Neuronal stem cell (in vitro differentiated cells): ENCODE measurements at regions not wholly inside any gene's neighbourhood (a gene's known extent, or its start where the extent isn't known, plus 50 kb on each side); places are given as distances from the start of the nearest gene placed in this dataset.
"Not testable (repeated sequence)": the region's sequence is repeated elsewhere in the genome, so short reads cannot be mapped to it uniquely, and the experiment has no call there.

ENCODE experiments used
- DNase-seq: peaks from one replicate; pipeline ENCODE4 v3.0.0-alpha.2; 2013; ENCODE audit warnings: low spot score
- H2AFZ ChIP-seq: one replicate; pipeline ENCODE4 v1.6.1; 2013; ENCODE audit warnings: mild to moderate bottlenecking, low read length, inconsistent platforms
- H2AK5ac ChIP-seq: 2 replicates; pipeline ENCODE4 v1.6.1; 2013; ENCODE audit warnings: low read depth, mild to moderate bottlenecking, inconsistent platforms, low read length, moderate library complexity, mixed read lengths
- H2BK120ac ChIP-seq: 2 replicates; pipeline ENCODE4 v1.6.1; 2013; ENCODE audit warnings: low read depth, mild to moderate bottlenecking, inconsistent platforms, low read length, moderate library complexity, mixed read lengths
- H2BK12ac ChIP-seq: one replicate; pipeline ENCODE4 v1.6.1; 2013; ENCODE audit warnings: low read length, inconsistent platforms
- H2BK15ac ChIP-seq: 2 replicates; pipeline ENCODE4 v1.6.1; 2013; ENCODE audit warnings: mild to moderate bottlenecking, low read length, inconsistent platforms, mixed read lengths
- H2BK5ac ChIP-seq: one replicate; pipeline ENCODE4 v1.6.1; 2013; ENCODE audit warnings: inconsistent platforms, mild to moderate bottlenecking, low read length, moderate library complexity
- H3K14ac ChIP-seq: one replicate; pipeline ENCODE4 v1.6.1; 2013; ENCODE audit warnings: low read length, inconsistent platforms
- H3K18ac ChIP-seq: 2 replicates; pipeline ENCODE4 v1.6.1; 2013; ENCODE audit warnings: low read length, inconsistent platforms
- H3K23ac ChIP-seq: 2 replicates; pipeline ENCODE4 v1.6.1; 2013; ENCODE audit warnings: low read depth, mild to moderate bottlenecking, mixed read lengths, low read length, inconsistent platforms; ENCODE audit not compliant: poor library complexity
- H3K27ac ChIP-seq: replicated peaks from 3 replicates; pipeline ENCODE4 v1.5.1; 2013; ENCODE audit warnings: low read length, inconsistent platforms
- H3K27me3 ChIP-seq, 3 experiments: 2 replicates each; pipeline ENCODE4 v1.6.1; 2013; ENCODE audit warnings: low read length in 3 of 3, mild to moderate bottlenecking in 2 of 3, inconsistent platforms in 1 of 3, low read depth in 1 of 3, mixed read lengths in 1 of 3, moderate library complexity in 1 of 3; ENCODE audit not compliant: control insufficient read depth in 3 of 3, insufficient read depth in 3 of 3
- H3K36me3 ChIP-seq, 2 donors: replicated peaks in 1 of 2; 2 replicates each; pipeline ENCODE4 v1.6.1; 2013; ENCODE audit warnings: low read length in 2 of 2; ENCODE audit not compliant: control insufficient read depth in 2 of 2, insufficient read depth in 2 of 2
- H3K4ac ChIP-seq: 2 replicates; pipeline ENCODE4 v1.6.1; 2013; ENCODE audit warnings: inconsistent platforms, mild to moderate bottlenecking, low read length, moderate library complexity
- H3K4me1 ChIP-seq, 2 donors: 1 replicate in 1 of 2; 2 replicates in 1 of 2; pipeline ENCODE4 v1.6.1; 2013; ENCODE audit warnings: low read length in 2 of 2, low read depth in 1 of 2; ENCODE audit not compliant: control insufficient read depth in 2 of 2, insufficient read depth in 1 of 2
- H3K4me2 ChIP-seq: one replicate; pipeline ENCODE4 v1.6.1; 2013; ENCODE audit warnings: mild to moderate bottlenecking, low read length, inconsistent platforms; ENCODE audit not compliant: insufficient read depth, poor library complexity, severe bottlenecking
- H3K4me3 ChIP-seq, 2 donors: 2 replicates each; pipeline ENCODE4 v1.5.1; 2013; ENCODE audit warnings: low read length in 2 of 2, mild to moderate bottlenecking in 2 of 2, inconsistent platforms in 1 of 2, moderate library complexity in 1 of 2
- H3K79me1 ChIP-seq: one replicate; pipeline ENCODE4 v1.6.1; 2013; ENCODE audit warnings: low read depth, mild to moderate bottlenecking, inconsistent platforms, low read length, moderate library complexity
- H3K9ac ChIP-seq: one replicate; pipeline ENCODE4 v1.6.1; 2013; ENCODE audit warnings: mild to moderate bottlenecking, low read depth, low read length, inconsistent platforms; ENCODE audit not compliant: poor library complexity
- H3K9me3 ChIP-seq, 2 donors: replicated peaks in 1 of 2; 2 replicates each; pipeline versions ENCODE3 to v1.6.1; 2013; ENCODE audit warnings: low read length in 2 of 2, mild to moderate bottlenecking in 2 of 2, inconsistent platforms in 1 of 2, low read depth in 1 of 2, mixed read lengths in 1 of 2, moderate library complexity in 1 of 2; ENCODE audit not compliant: control insufficient read depth in 2 of 2, insufficient read depth in 1 of 2
- H4K8ac ChIP-seq: one replicate; pipeline ENCODE4 v1.6.1; 2013; ENCODE audit warnings: low read depth, mild to moderate bottlenecking, inconsistent platforms, low read length, moderate library complexity
- H4K91ac ChIP-seq: one replicate; pipeline ENCODE4 v1.6.1; 2013; ENCODE audit warnings: low read length, low read depth, mild to moderate bottlenecking, inconsistent platforms; ENCODE audit not compliant: poor library complexity
- WGBS, 2 donors: extraction: QIAGEN DNeasy Blood & Tissue Kit; methylation state at CpG; one replicate each; pipeline ENCODE4 v1.1.7; 2013; ENCODE audit warnings: missing lambda C conversion rate in 2 of 2, mixed read lengths in 1 of 2; ENCODE audit not compliant: insufficient read length in 2 of 2, insufficient replicate concordance in 1 of 2; ENCODE audit errors: extremely low coverage in 2 of 2; 5-methylcytosine and 5-hydroxymethylcytosine counted together

GRCh38 chr9:113738496-113738892 lies 137.6 kb upstream of the ZNF618 start:
- Histone ChIP-seq H3K4me2 (no peak overlapping the region), H3K4me1 (no peaks in the 10 kb centered on the region), H3K79me1 (no peaks in the 10 kb centered on the region), H3K18ac (no peak overlapping the region), H2BK15ac (no peak overlapping the region), H3K23ac (no peak overlapping the region), H2BK120ac (no peak overlapping the region), H3K9ac (no peak overlapping the region), H3K36me3 (no peaks in the 10 kb centered on the region), H3K27me3 (no peaks in the 10 kb centered on the region), H4K8ac (no peak overlapping the region), H4K91ac (no peak overlapping the region), H2BK5ac (no peak overlapping the region), H2AK5ac (no peak overlapping the region), H2AFZ (no peak overlapping the region), H3K14ac (no peak overlapping the region), H3K27ac (no peak overlapping the region), H3K9me3 (peaks cover 4 to 6% of the 10 kb centered on the region in 2 donors), H3K4me3 (no peak overlapping the region), H2BK12ac (no peak overlapping the region), H3K4ac (no peak overlapping the region)
- DNase-seq: no peak
- no CpG with 5 or more reads among the region's 9 CpGs for WGBS, 2 donors

- no peaks in the 10 kb centered on the region for H3K27me3 ChIP-seq
- H2AFZ ChIP-seq: no peak overlapping the region
- H3K14ac ChIP-seq: no peak overlapping the region
- no peak overlapping the region for H3K18ac ChIP-seq
- no peak overlapping the region for H2BK120ac ChIP-seq
- no peak overlapping the region for H2AK5ac ChIP-seq
- no peak overlapping the region for H3K23ac ChIP-seq
- H3K4me3 ChIP-seq: no peak overlapping the region
- H4K91ac ChIP-seq: no peak overlapping the region
- WGBS, 2 donors: no CpG with 5 or more reads among the region's 6 CpGs
- DNase-seq: no peak
- no peak overlapping the region for H3K4me2 ChIP-seq
- H2BK15ac ChIP-seq: no peak overlapping the region
- H3K9me3 ChIP-seq: peaks cover 0 to 2% of the 10 kb centered on the region in 2 donors
- H3K36me3 ChIP-seq: no peaks in the 10 kb centered on the region
- no peak overlapping the region for H3K9ac ChIP-seq
- H2BK12ac ChIP-seq: no peak overlapping the region
- H3K4me1 ChIP-seq: no peaks in the 10 kb centered on the region
- H4K8ac ChIP-seq: no peak overlapping the region
- no peak overlapping the region for H2BK5ac ChIP-seq
- no peaks in the 10 kb centered on the region for H3K79me1 ChIP-seq
- H3K27ac ChIP-seq: no peak overlapping the region
- H3K4ac ChIP-seq: no peak overlapping the region
These were observed 137.1 kb upstream of the ZNF618 start for GRCh38 chr9:113738893-113739604.

GRCh38 chr9:113739605-113740507 lies 136.3 kb upstream of the ZNF618 start:
- not testable (repeated sequence) for H3K27me3 ChIP-seq, H3K9ac ChIP-seq

More at GRCh38 chr9:113739605-113740507, 136.3 kb upstream of the ZNF618 start:
- not testable (repeated sequence) for H2BK12ac ChIP-seq, H4K91ac ChIP-seq, H2BK5ac ChIP-seq, H2BK120ac ChIP-seq, H2AFZ ChIP-seq, H3K27ac ChIP-seq, H3K9me3 ChIP-seq, H4K8ac ChIP-seq, H2BK15ac ChIP-seq, DNase-seq, H3K14ac ChIP-seq, H3K23ac ChIP-seq, H3K4me2 ChIP-seq, H2AK5ac ChIP-seq, H3K79me1 ChIP-seq, H3K4ac ChIP-seq, H3K36me3 ChIP-seq, H3K4me3 ChIP-seq, H3K4me1 ChIP-seq, H3K18ac ChIP-seq
- no CpG with 5 or more reads among the region's 2 CpGs for WGBS, 2 donors
